SK-N-SH (cell line): ENCODE measurements at regions not wholly inside any gene's neighbourhood (a gene's known extent, or its start where the extent isn't known, plus 50 kb on each side); places are given as distances from the start of the nearest gene placed in this dataset.

Experiments used
- CTCF ChIA-PET: fragments of 300-600, 350-600 bp; formaldehyde crosslinking; extraction: SDS; loops from one replicate; lab custom pipeline; 2021; lab: Yijun Ruan, JAX
- POLR2A ChIA-PET: fragments of 350-600 bp; sonication (Branson Sonifier 250); formaldehyde crosslinking; extraction: SDS; loops from one replicate; lab custom pipeline; 2020; ENCODE audit warnings: antibody characterized with exemption, inconsistent platforms; lab: Yijun Ruan, JAX
- DNase-seq: peaks from one replicate; pipeline ENCODE4 v3.0.0; 2012
- H2AFZ ChIP-seq: fragments of 200-600 bp; sonication (generic); 2 replicates; pipeline ENCODE4 v1.8.1; 2016; ENCODE audit warnings: antibody characterized with exemption, mild to moderate bottlenecking, low read depth
- H3F3A ChIP-seq: fragments of 200-600 bp; sonication (generic); replicated peaks from 2 replicates; pipeline ENCODE3; 2016; ENCODE audit warnings: antibody characterized with exemption, mild to moderate bottlenecking; ENCODE audit not compliant: insufficient read depth
- H3K27ac ChIP-seq, 2 experiments: fragments of 200-500 bp in 1 of 2; fragments of 200-600 bp in 1 of 2; sonication (Bioruptor generic) in 1 of 2; sonication (generic), shearing (Covaris generic) in 1 of 2; 2 replicates each; pipeline versions ENCODE4 v1.5.1 to v1.6.1; 2014 to 2016; ENCODE audit warnings: low read depth in 2 of 2, inconsistent platforms in 1 of 2, low read length in 1 of 2, mild to moderate bottlenecking in 1 of 2, mixed read lengths in 1 of 2
- H3K27me3 ChIP-seq: fragments of 200-600 bp; sonication (generic), shearing (Covaris generic); 2 replicates; pipeline ENCODE4 v1.6.1; 2016; ENCODE audit warnings: mixed run types; ENCODE audit not compliant: insufficient read depth
- H3K36me3 ChIP-seq, 2 experiments: fragments of 200-500 bp in 1 of 2; fragments of 200-600 bp in 1 of 2; sonication (Bioruptor generic) in 1 of 2; sonication (generic) in 1 of 2; replicated peaks in 1 of 2; 2 replicates each; pipeline versions ENCODE3 to v1.5.1; 2014 to 2016; ENCODE audit warnings: low read length in 1 of 2, mild to moderate bottlenecking in 1 of 2; ENCODE audit not compliant: insufficient read depth in 2 of 2, control insufficient read depth in 1 of 2
- H3K4me1 ChIP-seq, 2 experiments: fragments of 200-500 bp in 1 of 2; fragments of 200-600 bp in 1 of 2; sonication (Bioruptor generic) in 1 of 2; sonication (generic), shearing (Covaris generic) in 1 of 2; 2 replicates each; pipeline versions ENCODE4 v1.5.1 to v1.6.1; 2014 to 2016; ENCODE audit warnings: low read depth in 1 of 2, low read length in 1 of 2, mixed run types in 1 of 2; ENCODE audit not compliant: insufficient read depth in 2 of 2, control insufficient read depth in 1 of 2
- H3K4me2 ChIP-seq: fragments of 200-600 bp; sonication (generic), shearing (Covaris generic); 2 replicates; pipeline ENCODE4 v1.6.1; 2017; ENCODE audit warnings: mixed run types
- H3K4me3 ChIP-seq, 2 experiments: fragments of 200-500 bp in 1 of 2; fragments of 200-600 bp in 1 of 2; sonication (Bioruptor generic) in 1 of 2; sonication (generic), shearing (Covaris generic) in 1 of 2; 2 replicates each; pipeline versions ENCODE4 v1.5.1 to v1.8.1; 2014 to 2016; ENCODE audit warnings: low read depth in 2 of 2, inconsistent platforms in 1 of 2, low read length in 1 of 2, mild to moderate bottlenecking in 1 of 2, mixed read lengths in 1 of 2, moderate library complexity in 1 of 2
- H3K79me2 ChIP-seq: fragments of 200-600 bp; sonication (generic); 2 replicates; pipeline ENCODE4 v1.8.1; 2017; ENCODE audit warnings: mild to moderate bottlenecking; ENCODE audit not compliant: insufficient read depth
- H3K9ac ChIP-seq: fragments of 200-600 bp; sonication (generic); 2 replicates; pipeline ENCODE4 v1.6.1; 2017; ENCODE audit warnings: mixed run types
- H3K9me2 ChIP-seq: fragments of 200-600 bp; sonication (generic); 2 replicates; pipeline ENCODE4 v1.6.1; 2017; ENCODE audit warnings: mixed run types
- H3K9me3 ChIP-seq: fragments of 200-600 bp; sonication (generic); 2 replicates; pipeline ENCODE4 v1.6.1; 2017; ENCODE audit warnings: mixed run types, mild to moderate bottlenecking, moderate library complexity
- H4K20me1 ChIP-seq: fragments of 200-600 bp; sonication (generic); 2 replicates; pipeline ENCODE4 v1.6.1; 2017; ENCODE audit warnings: mild to moderate bottlenecking, mixed run types; ENCODE audit not compliant: insufficient read depth
- CHD2 ChIP-seq: fragments of 150-350 bp; IDR thresholded peaks from 2 replicates; pipeline ENCODE4 v1.6.1; 2018; ENCODE audit warnings: low read length; ENCODE audit not compliant: partially characterized antibody
- EP300 ChIP-seq, 2 experiments: IDR thresholded peaks; 2 replicates each; pipeline versions ENCODE4 v1.4.0 to v1.6.1; 2012; ENCODE audit warnings: borderline replicate concordance in 1 of 2, low read depth in 1 of 2, low read length in 1 of 2
- FOSL2 ChIP-seq: IDR thresholded peaks from 2 replicates; pipeline ENCODE4 v1.4.0; 2012; ENCODE audit warnings: low read depth, mild to moderate bottlenecking, moderate library complexity, borderline replicate concordance
- FOXM1 ChIP-seq: IDR thresholded peaks from 2 replicates; pipeline ENCODE4 v1.4.0; 2012; ENCODE audit warnings: low read depth, mild to moderate bottlenecking
- GABPA ChIP-seq: IDR thresholded peaks from 2 replicates; pipeline ENCODE4 v1.4.0; 2012; ENCODE audit warnings: low read depth, mild to moderate bottlenecking
- MAX ChIP-seq: IDR thresholded peaks from 2 replicates; pipeline ENCODE4 v1.4.0; 2012; ENCODE audit warnings: low read depth
- PBX3 ChIP-seq: IDR thresholded peaks from 2 replicates; pipeline ENCODE4; 2012
- POLR2AphosphoS5 ChIP-seq: IDR thresholded peaks from 2 replicates; pipeline ENCODE4 v1.6.1; 2012; ENCODE audit warnings: low read depth, low read length
- RCOR1 ChIP-seq: fragments of 150-350 bp; IDR thresholded peaks from 2 replicates; pipeline ENCODE4 v1.6.1; 2017; ENCODE audit warnings: antibody characterized with exemption, low read length
- SIN3A ChIP-seq: IDR thresholded peaks from 2 replicates; pipeline ENCODE4 v1.6.1; 2012; ENCODE audit warnings: low read depth, mild to moderate bottlenecking, low read length, moderate library complexity, borderline replicate concordance
- TAF1 ChIP-seq: IDR thresholded peaks from 2 replicates; pipeline ENCODE4 v1.6.1; 2012; ENCODE audit warnings: low read depth, mild to moderate bottlenecking, low read length, moderate library complexity, borderline replicate concordance
- TCF12 ChIP-seq: IDR thresholded peaks from 2 replicates; pipeline ENCODE4 v1.4.0; 2012
- USF1 ChIP-seq: IDR thresholded peaks from 2 replicates; pipeline ENCODE4 v1.4.0; 2012; ENCODE audit warnings: low read depth, borderline replicate concordance
- WGBS: methylation state at CpG from one replicate; pipeline ENCODE4 v1.1.6; 2017; ENCODE audit warnings: low lambda C conversion rate; 5-methylcytosine and 5-hydroxymethylcytosine counted together
- TF ChIP-seq, protein P1 (sequence below): IDR thresholded peaks from 2 replicates; pipeline ENCODE4 v1.6.1; 2012; ENCODE audit warnings: mild to moderate bottlenecking, low read depth, low read length, moderate library complexity
- TF ChIP-seq, protein P2 (sequence below): fragments of 150-350 bp; IDR thresholded peaks from 2 replicates; pipeline ENCODE4 v1.6.1; 2016; ENCODE audit warnings: mild to moderate bottlenecking, low read depth, low read length

- H3K27me3 ChIP-seq, result no peaks in the 10 kb centered on the region
- no peaks in the 10 kb centered on the region for H4K20me1 ChIP-seq
- CTCF ChIA-PET, result no interaction called here
- H3K9me3 ChIP-seq, result no peaks in the 10 kb centered on the region
- no peaks in the 10 kb centered on the region for H3K9me2 ChIP-seq
- no peak overlapping the region for H3K4me3 ChIP-seq
- DNase-seq, result no peak
- H2AFZ ChIP-seq, result no peak overlapping the region
- no peaks in the 10 kb centered on the region for H3K79me2 ChIP-seq
- TF ChIP-seq FOXM1 (no peak), CHD2 (no peak), GABPA (no peak), POLR2AphosphoS5 (no peak), RCOR1 (no peak), TCF12 (no peak)
- TF ChIP-seq, protein P1, sequence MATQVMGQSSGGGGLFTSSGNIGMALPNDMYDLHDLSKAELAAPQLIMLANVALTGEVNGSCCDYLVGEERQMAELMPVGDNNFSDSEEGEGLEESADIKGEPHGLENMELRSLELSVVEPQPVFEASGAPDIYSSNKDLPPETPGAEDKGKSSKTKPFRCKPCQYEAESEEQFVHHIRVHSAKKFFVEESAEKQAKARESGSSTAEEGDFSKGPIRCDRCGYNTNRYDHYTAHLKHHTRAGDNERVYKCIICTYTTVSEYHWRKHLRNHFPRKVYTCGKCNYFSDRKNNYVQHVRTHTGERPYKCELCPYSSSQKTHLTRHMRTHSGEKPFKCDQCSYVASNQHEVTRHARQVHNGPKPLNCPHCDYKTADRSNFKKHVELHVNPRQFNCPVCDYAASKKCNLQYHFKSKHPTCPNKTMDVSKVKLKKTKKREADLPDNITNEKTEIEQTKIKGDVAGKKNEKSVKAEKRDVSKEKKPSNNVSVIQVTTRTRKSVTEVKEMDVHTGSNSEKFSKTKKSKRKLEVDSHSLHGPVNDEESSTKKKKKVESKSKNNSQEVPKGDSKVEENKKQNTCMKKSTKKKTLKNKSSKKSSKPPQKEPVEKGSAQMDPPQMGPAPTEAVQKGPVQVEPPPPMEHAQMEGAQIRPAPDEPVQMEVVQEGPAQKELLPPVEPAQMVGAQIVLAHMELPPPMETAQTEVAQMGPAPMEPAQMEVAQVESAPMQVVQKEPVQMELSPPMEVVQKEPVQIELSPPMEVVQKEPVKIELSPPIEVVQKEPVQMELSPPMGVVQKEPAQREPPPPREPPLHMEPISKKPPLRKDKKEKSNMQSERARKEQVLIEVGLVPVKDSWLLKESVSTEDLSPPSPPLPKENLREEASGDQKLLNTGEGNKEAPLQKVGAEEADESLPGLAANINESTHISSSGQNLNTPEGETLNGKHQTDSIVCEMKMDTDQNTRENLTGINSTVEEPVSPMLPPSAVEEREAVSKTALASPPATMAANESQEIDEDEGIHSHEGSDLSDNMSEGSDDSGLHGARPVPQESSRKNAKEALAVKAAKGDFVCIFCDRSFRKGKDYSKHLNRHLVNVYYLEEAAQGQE, result no peak
- H3F3A ChIP-seq, result no peaks in the 10 kb centered on the region
- WGBS, result 67% methylated on average over 5 of the region's 5 CpGs
- POLR2A ChIA-PET, result no interaction called here
- H3K9ac ChIP-seq, result no peak overlapping the region
- H3K4me2 ChIP-seq, result no peak overlapping the region
- no peak overlapping the region for H3K27ac ChIP-seq
- no peaks in the 10 kb centered on the region for H3K36me3 ChIP-seq
- H3K4me1 ChIP-seq, result peaks cover 0 to 2% of the 10 kb centered on the region in 2 experiments; a peak in 1 of 4 replicates
Observed at GRCh38 chr4:169915545-169915944, 110.7 kb downstream of the MFAP3L start.

GRCh38 chr4:169914866-169915265 lies 111.3 kb downstream of the MFAP3L start:
- H4K20me1 ChIP-seq, result no peaks in the 10 kb centered on the region
- H3K9me3 ChIP-seq, result no peaks in the 10 kb centered on the region
- H3K4me1 ChIP-seq, result peaks cover 0 to 2% of the 10 kb centered on the region in 2 experiments; a peak in 1 of 4 replicates
- H3K9me2 ChIP-seq, result no peaks in the 10 kb centered on the region
- no peaks in the 10 kb centered on the region for H3K27me3 ChIP-seq
- no peak overlapping the region for H3K27ac ChIP-seq
- no peaks in the 10 kb centered on the region for H3F3A ChIP-seq
- no peaks in the 10 kb centered on the region for H3K36me3 ChIP-seq
- no peak for TF ChIP-seq EP300 (IDR thresholded peaks at IDR 0.05; ENCODE audit: borderline replicate concordance in 1 of 2, low read depth in 1 of 2, low read length in 1 of 2)
- TF ChIP-seq SIN3A, result no peak
- no peak for TF ChIP-seq GABPA
- no peak for TF ChIP-seq FOSL2
- TF ChIP-seq PBX3, result no peak
- TF ChIP-seq, protein P2, sequence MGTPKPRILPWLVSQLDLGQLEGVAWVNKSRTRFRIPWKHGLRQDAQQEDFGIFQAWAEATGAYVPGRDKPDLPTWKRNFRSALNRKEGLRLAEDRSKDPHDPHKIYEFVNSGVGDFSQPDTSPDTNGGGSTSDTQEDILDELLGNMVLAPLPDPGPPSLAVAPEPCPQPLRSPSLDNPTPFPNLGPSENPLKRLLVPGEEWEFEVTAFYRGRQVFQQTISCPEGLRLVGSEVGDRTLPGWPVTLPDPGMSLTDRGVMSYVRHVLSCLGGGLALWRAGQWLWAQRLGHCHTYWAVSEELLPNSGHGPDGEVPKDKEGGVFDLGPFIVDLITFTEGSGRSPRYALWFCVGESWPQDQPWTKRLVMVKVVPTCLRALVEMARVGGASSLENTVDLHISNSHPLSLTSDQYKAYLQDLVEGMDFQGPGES, result no peak
- no peak for TF ChIP-seq USF1
- no peak for TF ChIP-seq MAX
- TF ChIP-seq TAF1, result no peak
- CTCF ChIA-PET, result no interaction called here
- H2AFZ ChIP-seq, result no peak overlapping the region
- no peak overlapping the region for H3K4me3 ChIP-seq
- POLR2A ChIA-PET, result no interaction called here
- DNase-seq, result no peak
- no peak overlapping the region for H3K9ac ChIP-seq
- 79% methylated on average over 3 of the region's 3 CpGs for WGBS
- H3K79me2 ChIP-seq, result no peaks in the 10 kb centered on the region
- H3K4me2 ChIP-seq, result no peak overlapping the region
